NCI-H187 (cell line): ENCODE measurements at regions not wholly inside any gene's neighbourhood (a gene's known extent, or its start where the extent isn't known, plus 50 kb on each side); places are given as distances from the start of the nearest gene placed in this dataset.
"Not testable (repeated sequence)": the region's sequence is repeated elsewhere in the genome, so short reads cannot be mapped to it uniquely, and the experiment has no call there.

Experiments
- DNase-seq, 2 experiments: peaks; one replicate each; lab custom pipeline; 2025; lab: John Stamatoyannopoulos, UW

DNA sequence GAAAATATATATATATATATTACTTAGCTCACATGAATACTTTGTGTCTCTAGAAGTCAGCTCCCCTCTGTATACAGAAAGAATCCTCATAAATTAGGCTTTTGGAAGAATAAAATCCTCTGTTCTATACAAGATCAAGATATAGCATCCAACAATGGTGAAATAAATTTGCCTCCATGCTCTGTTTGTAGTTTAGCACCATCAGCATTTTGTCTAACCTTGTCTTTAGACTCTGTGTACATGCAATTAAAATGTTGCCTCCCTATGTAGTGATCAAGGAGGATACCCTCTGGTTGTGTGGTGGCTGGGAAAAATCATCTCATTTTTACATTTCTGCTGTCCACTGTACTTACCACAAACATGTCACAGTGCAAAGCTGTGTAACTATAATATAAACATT is 189.7 kb downstream of the C7orf25 start:
- DNase-seq = no peak

- DNase-seq = no peak
Measured at GRCh38 chr7:42720991-42721796, 190.7 kb downstream of the C7orf25 start.

- DNase-seq = no peak
Measured at GRCh38 chr7:42720012-42720411, 191.9 kb downstream of the C7orf25 start.

DNA sequence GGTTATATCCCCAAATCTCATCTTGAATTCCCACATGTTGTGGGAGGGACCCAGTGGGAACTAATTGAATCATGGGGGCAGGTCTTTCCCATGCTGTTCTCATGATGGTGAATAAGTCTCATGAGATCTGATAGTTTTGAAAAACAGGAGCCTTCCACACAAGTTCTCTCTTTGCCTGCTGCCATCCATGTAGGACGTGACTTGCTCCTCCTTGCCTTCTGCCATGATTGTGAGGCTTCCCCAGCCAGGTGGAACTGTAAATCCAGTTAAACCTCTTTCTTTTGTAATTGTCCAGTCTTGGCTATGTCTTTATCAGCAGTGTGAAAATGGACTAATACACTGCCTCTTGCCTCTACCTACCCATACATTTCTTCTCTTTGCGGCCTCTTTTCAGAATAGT is 193.4 kb downstream of the C7orf25 start:
- not testable (repeated sequence) for DNase-seq

GRCh38 chr7:42714356-42714755 is 197.5 kb downstream of the C7orf25 start:
- DNase-seq = no peak

GRCh38 chr7:42709284-42709683 is 202.6 kb downstream of the C7orf25 start:
- DNase-seq = no peak

- no peak for DNase-seq
Measured at GRCh38 chr7:42704710-42705109, 207.2 kb downstream of the C7orf25 start.

DNA sequence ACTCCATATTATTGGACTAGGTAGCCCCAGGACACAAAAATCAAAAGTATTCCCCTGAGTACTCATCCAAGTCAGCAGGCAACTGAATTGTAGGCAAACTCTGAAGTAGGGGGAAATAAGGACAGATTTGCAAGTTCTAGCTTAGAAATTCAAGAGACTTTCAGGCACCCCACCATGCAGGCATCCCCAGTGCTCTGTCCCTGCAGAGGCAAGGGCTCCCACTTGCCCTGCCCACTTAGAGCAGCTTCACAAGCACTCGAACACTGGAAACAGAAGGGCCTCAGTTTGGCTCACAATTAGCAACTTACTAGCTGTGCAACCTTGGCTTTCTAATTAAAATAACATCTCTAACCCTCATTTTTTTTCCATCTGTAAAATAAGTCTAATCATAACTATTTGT is 209.2 kb downstream of the C7orf25 start:
- DNase-seq = no peak

DNA sequence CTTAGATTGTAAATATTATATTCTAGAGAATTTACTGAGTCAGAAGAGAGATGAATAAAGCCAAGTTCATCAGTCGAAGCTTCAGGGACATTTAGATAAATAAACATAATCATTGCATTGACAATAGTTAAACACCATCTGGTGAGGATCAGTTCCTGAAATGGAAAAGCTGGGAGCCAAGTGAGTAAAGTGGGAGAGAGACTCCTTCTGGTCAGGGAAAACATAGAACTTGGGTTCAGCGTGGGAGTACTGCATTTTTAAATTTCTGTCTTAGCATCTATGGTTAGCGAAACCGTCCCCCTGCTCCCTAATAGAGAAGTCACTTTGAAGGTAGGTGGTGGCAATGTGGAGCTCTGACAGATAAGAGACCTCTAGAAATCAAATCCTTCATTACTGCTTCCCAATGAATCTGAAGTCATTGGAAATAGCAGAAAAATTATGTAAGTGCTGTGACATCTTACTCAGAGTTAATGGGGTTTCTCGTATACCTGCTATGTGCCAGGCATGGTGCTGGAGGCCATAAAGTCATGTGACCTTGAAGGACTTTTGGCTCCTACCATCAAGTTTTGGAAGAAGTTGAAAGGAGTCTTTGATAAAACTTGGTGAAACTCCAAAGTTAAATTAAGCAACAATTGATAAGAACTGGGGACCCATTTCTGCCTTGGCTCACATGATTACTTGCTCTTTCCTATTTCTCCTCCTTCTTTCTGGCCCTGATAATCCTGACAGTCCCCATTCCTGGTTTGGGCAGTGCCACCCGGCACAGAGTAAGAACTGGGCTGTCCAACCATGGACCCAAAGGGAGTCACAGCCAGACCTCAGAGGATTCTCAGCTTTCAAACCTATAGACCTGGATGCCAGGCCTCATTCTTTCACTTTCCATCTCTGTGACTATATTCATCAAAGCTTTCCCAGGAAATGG is 211.2 kb downstream of the C7orf25 start:
- DNase-seq = no peak

- no peak for DNase-seq
Measured at GRCh38 chr7:42699380-42700178, 212.3 kb downstream of the C7orf25 start.

DNA sequence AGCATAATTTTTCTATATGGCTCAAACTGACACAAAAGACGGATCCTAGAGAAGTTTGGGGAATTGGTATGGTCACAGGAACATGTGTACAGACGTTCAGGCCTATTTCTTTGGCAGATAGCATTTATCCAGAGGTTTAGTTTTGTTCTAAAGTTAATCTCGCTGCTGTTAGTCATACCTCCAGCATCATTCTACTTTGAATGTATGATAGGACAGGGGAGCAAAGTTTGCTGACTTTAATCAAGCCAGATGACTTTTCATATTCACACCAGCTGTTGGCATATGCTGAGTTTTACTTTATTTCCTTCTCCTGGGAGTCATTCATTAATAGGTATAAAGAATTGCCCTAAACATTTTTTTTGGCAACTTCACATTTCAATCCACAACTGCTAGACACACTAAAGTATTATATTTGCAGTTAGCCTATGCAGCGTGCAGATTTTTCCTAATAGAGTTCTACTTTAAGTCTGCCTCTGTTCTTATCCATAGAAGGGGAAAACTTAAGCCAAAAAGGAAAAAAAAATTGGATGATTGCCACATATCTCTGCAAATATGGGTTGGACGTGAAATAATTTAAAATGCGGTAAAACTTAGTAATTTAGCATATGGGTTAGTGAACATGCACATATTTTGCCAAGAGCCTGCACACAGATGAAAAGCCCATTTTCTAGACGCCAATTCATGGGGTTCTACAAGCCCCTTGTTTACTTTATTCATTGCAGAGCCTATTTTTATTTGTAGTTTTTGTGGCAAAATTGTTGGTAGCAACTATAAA is 213.1 kb downstream of the C7orf25 start:
- no peak for DNase-seq

GRCh38 chr7:42694894-42695507 is 216.9 kb downstream of the C7orf25 start:
- no peak for DNase-seq

DNA sequence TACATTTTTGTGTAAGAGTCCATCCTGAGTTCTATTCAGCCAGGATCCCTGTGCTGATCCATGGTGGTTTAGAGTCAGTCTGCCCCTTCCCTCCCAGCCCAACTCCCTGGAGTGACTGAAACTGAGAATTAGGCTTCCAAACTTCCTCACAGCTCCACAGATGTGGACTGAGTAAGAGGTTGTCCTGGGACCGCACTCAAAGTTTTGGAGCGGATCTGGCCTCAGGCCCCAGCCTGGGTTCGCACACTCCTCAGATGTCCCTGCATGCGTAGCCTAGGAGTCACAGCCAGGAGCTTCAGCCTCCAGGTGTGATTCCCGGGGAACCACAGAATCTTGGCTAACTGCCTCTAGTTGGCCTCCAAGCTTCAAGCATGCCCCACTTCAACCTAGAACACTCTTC is 218.1 kb downstream of the C7orf25 start:
- no peak for DNase-seq

DNA sequence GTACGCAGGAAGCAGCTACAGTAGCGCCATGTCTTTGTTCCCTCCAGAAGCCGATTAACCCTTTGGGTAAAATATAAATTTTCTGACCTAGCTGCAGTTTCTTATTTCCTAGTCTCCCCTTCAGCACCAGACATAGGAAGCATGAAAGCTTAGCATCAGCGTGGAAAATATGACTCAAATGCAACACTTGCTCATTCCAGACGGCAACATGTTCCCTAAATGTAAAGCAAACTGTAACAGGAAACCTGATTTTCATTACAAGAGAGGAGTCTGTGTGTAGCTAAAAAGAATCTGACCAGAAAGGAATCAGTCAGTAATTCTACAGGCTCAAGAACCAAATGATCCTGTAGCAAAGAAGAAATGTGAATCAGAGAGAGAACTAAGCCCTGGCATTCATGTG is 219.2 kb downstream of the C7orf25 start:
- DNase-seq = no peak

DNA sequence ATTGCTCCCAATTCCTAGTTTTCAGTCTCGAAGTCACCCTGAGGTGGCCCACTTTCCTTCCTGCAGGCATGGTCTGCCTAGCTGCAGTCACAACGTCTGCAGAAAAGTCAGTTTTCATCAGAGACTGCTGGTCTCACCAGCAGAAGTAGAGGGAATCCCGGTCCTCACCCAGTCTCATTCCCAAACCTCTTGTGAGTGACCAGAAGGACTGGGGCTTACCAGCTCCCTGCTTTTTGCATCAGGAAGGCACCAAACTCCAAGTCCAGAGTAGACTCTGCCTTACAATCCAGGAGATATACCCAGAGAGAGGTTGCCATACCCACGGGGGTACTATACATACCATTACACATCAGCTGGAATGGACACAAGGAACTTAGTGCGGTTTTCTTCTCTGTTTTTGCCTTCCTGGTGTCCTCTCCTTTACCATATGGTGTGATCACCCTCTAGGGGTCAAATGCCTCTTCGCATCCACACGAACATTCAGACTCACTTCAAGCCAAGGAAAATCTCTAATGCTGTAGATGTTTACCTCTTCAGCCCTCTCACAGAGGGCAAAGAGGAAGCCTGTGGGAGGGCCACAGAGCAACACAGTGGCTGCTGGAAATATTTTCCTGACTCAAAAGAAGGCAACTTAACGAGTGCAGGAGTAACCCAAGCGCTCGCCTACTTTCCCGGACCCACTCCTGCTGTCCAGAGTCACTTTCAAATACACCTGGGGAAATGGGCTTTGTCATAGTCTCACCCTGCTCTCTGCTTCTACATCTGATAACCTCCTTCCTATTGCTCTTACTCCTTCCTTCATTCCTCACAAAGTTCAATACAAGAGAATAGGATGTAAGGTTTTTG is 220.9 kb downstream of the C7orf25 start:
- no peak for DNase-seq

DNA sequence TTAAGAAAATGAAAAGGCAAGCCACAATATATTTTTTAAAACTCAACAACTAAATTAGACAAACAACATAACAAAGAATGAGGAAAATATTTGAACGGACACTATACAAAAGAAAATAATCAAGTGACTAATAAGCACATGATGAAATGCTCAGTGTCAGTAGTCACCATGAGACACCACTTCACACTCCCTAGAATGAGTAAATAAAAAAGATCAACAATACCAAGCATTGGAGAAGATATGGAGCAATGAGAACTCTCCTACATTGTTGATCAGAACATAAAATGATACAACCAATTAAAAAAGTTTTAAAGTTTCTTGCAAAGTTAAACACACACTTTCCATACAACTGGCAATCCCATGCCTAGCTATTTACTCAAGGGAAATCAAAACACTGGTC is 222.2 kb downstream of the C7orf25 start:
- DNase-seq = no peak

DNA sequence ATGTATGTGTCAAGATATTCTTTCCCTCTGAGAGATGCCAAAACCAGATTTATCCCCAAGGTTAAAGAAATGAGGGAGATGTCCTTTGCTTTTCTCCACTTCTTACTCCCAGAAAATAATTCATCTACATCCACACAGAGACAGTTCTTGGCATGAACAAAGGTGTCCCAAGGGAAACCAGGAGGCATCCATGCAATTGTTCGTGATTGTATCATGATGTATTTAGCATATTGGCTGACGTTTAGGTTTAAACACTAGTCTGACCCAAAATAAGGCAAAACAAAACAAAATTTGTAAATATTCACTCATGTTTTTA is 223.9 kb downstream of the C7orf25 start:
- no peak for DNase-seq

DNA sequence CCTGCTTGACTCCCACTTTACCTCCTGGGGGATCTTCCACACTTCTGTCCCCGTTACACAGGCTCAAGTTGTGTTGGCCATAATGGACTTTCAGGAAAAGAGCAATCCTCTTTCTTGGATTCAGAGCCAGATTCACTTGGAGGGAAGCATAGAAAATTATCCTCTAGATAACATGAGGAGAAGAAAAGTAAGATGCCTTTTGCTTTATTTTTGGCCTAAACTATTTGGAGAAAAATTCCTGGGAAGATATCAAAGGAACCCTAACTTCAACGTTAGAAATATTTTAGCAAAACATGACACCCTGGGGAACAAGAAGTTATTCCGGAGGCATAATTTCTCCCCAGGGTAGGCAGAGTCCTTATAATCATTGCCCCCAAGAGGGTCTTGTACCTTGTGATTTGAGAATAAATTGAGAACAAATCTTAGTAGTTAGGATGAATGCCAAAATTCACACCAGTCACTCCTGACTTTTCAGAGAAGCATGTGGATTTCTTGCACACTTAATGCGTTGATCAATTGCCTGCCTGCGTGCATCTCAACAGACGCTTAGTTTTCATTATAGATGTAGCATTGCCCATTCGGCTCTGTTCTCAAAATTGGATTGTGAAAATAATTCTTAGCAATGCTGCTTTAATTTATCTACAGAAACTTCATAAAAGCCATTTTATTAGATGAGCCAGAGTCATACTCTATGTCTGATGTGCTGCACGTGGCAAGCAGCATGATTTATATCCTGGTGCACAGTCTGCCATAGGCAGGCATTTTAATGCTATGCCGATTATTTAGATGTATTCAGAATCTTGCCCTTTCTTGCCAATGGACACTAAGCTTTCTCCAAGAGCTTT is 224.4 kb downstream of the C7orf25 start:
- DNase-seq = no peak

- DNase-seq = no peak
Measured at GRCh38 chr7:42686594-42687156, 225.2 kb downstream of the C7orf25 start.
